GM21786 (cell line): ENCODE measurements at regions not wholly inside any gene's neighbourhood (a gene's known extent, or its start where the extent isn't known, plus 50 kb on each side); places are given as distances from the start of the nearest gene placed in this dataset.

Experiments used
- ATAC-seq: cut with Tn5 transposase; IDR thresholded peaks from one replicate; pipeline ENCODE4 v1.9.1; 2021; ENCODE audit not compliant: unreplicated experiment

DNA sequence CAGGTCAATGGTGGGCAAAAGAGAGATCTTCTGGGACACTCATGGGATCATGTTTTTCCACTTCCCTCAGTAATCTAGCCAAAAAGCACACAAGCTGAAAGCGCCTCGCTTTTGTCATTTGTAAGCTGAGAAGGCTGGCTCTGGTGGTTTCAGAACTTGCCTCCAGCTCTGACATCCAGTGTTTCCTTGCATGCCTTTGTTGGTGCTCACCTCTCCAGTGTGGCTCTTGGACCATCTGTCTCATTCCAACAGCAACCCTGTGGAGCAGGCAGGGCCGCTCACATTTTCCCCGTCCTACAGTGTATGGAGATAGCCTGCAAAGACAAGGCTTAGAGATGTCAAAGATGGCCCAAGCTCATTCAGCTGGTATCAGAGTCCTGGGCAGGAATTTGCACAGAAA is 160.8 kb upstream of the KLF4 start:
- no peak for ATAC-seq

- no peak for ATAC-seq
These were observed 158.7 kb upstream of the KLF4 start for GRCh38 chr9:107648153-107648715.

DNA sequence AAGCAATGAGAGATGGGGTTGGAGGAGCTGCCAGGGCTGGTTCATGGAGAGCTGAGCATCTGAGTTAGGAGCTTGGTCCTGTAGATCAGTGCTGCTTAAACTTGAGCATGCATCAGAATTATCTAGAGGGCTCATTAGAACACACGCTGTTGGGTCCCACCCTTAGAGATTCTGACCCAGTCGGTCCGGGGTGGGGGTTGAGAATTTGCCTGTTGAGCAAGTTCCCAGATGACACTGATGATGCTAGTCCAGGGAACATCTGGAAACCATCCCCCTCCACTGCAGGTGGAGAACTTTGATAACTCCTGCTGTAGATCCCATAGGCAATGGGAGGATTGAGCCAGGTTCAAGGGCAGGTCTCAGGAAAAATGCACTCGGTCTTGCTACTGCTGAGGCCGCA is 158.0 kb upstream of the KLF4 start:
- ATAC-seq, result no peak

DNA sequence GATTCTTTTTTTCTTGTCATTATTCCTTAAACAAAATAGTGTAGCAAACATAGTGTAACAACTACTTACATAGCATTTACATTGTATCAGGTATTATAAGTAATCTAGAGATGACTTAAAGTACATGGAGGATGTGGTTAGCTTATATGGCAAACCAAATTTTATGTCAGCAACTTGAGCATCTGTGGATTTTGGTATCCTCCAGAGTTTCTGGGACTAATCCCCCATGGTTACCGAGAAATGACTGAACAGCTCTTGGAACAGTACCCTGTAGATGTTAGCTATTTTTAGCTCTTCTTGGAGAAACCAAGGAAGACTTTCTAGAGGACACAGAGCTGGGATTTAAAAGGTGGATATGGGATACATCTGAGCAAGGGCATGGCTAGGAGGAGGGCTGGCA is 157.6 kb upstream of the KLF4 start:
- ATAC-seq, result no peak

- no peak for ATAC-seq
These were observed 155.9 kb upstream of the KLF4 start for GRCh38 chr9:107645464-107645833.

DNA sequence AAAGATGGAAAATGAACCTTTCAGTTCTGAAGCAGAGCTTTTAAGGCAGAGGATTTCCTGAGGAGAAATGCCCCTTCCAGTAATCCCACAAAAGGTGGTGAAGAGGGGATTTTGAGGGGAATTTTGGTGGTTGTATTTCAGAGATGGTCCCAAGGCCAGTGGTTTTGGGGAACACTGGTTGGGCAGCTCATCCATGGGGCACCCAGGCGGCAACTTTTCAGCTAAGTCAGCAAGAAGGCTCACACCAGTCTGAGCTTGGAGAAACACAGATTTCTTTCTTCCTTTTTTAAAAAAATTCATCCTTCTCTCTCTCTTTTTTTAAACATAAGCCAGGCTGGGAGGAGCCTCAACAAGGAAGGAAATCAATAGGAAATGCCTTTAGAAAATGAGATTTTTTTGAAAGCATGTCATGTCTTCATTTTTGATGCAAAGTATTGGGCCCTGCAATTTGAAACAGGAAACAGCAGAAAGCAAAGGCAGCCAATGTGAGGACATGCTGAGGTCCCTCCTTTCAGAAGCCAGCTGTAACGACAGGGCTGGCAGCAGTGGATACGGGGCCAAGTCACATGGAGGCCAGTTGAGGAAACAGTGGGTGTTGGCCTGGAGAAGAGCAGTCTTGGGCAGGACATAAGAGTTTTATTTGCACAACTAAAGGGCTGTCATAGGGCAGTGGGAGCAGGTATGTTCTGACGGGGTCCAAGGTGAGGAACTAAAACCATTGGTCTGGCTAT is 155.3 kb upstream of the KLF4 start:
- ATAC-seq, result no peak

DNA sequence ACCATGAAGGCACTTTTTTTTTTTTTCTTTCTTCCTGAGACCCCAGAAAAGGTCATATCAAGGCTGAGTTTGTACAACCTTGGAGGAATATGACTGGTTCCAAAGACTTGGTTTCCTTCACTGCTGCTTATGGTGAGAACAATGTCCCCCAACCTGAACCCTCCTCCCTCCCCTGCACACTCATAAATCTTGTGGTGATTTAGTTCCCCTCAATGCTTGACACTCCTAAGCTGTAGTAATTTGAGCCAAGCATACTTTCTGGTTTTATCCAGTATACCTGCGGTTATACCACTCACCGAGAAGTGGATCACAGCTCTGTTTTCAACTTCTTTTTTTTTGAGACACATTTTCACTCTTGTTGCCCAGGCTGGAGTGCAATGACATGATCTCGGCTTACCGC is 149.9 kb upstream of the KLF4 start:
- no peak for ATAC-seq

GRCh38 chr9:107638521-107639310 is 149.1 kb upstream of the KLF4 start:
- no peak for ATAC-seq

- peak; percentile 57 for ATAC-seq
These were observed 148.2 kb upstream of the KLF4 start for GRCh38 chr9:107637421-107638420.

DNA sequence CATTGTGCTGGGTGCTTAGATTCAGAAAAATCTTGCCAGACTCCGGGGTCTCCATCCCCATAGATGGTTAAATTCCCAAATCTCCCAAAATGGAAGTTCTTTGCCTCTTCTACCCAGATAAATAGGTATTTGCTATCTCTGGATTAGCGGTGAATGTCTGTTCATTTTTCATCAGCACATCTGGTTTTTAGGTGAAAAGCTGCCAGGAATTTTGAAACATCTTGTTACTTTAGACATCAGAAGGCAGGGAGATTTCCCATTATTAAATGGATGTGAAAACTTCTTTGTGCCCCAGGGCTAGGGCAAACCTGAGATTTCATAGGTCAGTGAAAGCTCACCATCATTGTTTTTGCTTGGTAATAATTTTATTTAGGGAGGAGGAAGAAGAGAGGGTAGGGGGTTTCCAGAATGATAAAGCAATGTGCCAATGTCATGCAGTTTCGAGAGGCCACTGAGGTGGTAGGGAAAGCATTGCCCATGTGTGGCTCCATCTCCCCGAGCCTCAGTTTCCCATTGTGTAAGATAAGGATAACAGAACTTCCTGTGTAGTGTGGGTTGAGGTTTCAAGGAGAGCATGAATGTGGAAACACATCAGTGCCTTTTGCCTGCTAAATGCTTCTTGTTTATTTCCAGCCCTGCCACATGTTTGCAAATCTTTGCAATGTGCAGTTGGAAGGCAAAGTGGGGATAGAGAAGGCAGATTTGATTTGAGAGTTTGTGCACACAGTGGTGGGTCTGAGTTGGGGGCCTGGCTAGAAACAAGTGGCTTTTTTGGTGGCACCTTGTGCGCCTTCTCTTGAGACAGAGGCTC is 147.2 kb upstream of the KLF4 start:
- no peak for ATAC-seq

DNA sequence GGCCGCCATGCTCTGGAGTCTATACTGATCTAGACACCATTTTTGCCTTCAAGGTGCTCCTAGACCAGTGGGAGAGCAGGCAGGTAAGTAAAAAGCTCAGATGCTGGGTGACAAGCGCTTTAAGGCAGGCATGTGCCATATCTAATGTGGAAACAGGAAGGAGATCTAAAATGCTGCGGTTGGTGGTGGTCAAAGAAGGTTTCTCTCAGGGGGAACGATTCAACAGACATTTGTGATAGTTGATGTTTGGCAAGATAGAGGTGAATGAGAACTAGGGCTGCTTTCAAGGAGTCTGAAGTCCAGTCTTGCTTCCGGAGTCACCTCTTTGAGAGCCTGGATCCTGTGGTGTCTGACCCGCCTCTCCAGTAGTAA is 146.2 kb upstream of the KLF4 start:
- no peak for ATAC-seq

DNA sequence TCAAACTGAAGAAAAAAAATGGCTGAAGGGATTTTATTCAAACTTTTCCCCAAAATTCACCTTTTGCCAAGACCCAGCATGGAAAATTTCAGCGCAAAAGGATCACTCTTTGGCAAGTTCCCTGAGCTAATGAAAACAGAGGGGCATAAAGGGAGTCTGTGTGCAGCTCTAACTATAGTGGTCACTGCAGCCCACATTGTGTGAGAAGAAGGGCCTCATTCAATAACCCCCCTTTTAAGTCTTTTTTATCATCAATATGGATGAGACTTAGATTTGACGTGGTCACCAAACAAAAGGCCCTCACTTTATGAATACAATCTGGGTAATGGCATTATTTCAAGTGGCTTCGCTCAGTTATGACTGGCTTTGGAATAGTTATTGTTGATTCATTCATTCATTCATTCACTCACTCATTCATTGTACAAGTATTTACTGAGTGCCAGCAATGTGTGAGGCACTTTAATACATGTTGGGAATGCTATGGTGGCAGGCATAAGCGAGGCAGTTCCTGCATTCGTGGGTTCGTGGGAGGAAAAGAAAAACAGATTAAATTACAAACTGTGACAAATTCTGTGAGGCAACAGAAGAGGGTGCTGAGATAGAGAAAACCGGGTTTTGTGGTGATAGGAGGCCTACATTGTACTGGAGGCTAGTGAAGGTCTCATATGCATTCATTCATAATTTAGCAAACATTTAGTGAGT is 145.7 kb upstream of the KLF4 start:
- no peak for ATAC-seq

GRCh38 chr9:107633406-107633805 is 143.8 kb upstream of the KLF4 start:
- no peak for ATAC-seq

GRCh38 chr9:107632661-107633060 is 143.1 kb upstream of the KLF4 start:
- ATAC-seq, result no peak

GRCh38 chr9:107632216-107632615 is 142.6 kb upstream of the KLF4 start:
- no peak for ATAC-seq

DNA sequence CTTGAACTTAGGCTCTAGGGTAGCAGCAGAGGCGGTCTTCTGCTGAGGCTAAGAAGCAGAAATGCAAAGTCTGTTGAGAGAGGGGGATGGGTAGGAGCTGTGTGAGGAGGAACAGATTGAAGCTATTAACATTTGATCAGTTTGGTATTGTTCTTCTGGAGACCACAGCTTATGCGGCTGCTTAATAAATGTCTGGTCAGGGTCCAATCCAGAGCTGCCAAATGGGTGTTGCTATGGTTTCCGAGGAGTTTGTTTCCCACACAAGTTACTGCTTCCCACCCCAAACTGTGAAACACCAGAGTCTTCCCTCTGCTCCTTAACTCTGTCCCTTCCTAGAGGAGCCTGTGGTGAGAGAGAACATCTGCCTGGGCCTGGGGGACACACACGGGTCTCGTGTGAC is 142.2 kb upstream of the KLF4 start:
- ATAC-seq, result no peak

DNA sequence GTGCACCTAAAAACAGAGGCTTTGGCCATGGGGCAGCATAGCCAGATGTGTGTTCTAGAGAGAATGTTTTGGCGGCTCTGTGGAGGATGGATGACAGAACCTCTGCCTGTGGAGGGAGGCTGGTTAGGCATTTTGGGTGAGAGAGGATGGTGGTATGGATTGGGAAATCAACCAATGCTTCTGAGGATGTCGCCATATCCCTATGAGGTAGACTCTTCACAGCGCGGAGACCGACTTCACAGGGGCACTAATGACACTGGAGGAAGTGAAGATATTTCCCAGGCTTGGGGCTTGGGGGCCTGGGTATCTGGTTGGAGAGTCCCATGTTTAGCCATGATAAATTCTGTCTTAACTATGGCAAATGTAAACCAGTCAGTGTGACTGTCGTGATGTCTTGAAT is 140.6 kb upstream of the KLF4 start:
- no peak for ATAC-seq

DNA sequence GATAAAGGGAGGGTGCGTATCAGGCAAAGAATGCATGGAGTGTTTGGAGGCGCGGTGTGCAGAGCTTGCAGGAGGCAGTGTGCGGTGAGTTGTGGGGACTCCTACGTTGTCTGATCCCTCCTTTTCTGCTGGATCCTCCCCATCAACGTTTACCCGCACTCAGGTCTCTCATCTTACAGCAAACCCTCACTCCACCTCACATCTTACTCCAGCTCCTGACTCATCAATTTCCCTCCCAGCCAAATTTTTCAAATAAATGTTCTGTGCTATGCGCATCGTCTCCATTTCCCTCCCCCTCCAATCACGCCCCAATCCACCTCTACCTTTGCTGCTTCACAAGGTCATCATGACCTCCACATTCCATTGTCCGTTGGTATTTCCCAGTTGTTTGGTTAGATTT is 138.9 kb upstream of the KLF4 start:
- ATAC-seq, result no peak

DNA sequence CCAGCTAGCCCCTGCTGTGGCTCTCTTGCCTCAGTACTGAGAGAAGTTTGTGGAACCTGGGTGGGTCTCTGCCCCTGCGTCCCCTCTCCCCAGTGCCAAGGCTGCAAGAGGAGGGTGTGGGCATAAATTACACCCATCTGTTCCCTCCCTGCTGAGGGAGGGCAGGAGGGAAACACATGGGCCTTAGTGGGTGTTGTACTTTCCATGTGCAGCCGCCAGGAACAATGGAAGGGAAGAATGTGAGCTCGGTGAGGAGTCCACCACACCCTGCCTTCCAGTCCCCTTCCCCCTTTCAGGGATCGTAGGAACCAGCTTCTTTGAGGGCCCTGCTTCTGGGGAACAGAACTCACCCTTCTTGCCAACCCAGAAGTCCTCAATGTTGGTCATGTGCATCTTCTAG is 138.2 kb upstream of the KLF4 start:
- ATAC-seq, result no peak

DNA sequence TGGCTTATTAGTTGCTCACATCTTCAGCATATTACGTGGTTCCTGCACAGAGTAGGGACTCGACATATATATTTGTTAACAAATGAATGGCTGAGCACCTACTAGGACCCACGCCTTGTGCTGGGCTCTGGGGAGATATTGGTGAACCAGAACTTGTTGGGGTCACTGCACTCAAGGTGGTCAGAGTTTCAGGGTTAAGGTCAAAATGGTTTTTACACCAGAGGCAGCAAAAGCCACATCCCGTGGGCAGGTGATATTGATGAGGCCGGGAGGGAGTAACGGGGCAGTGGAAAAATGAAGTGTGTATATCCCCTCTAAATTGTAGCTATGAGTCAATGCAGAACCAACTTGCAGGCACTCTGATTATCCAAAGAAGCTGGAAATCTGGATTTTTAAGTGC is 136.5 kb upstream of the KLF4 start:
- ATAC-seq, result no peak
